ENCODE measurements at regions not wholly inside any gene's neighbourhood (a gene's known extent, or its start where the extent isn't known, plus 50 kb on each side); places are given as distances from the start of the nearest gene placed in this dataset.

GRCh38 chr10:114885443-114885842 is 52.6 kb upstream of the TRUB1 start:
- H3K9me3 ChIP-seq, result no peaks in the 10 kb centered on the region
- no peaks in the 10 kb centered on the region for H3K36me3 ChIP-seq
- 24% methylated on average over 2 of the region's 2 CpGs for WGBS
- H3K4me1 ChIP-seq (replicated peaks), result no peaks in the 10 kb centered on the region
- no peak overlapping the region for H3K4me3 ChIP-seq
- H3K27ac ChIP-seq, result no peak overlapping the region
- TF ChIP-seq POLR2A (IDR thresholded peaks at IDR 0.05), result no peak
- TF ChIP-seq POLR2AphosphoS5 (IDR thresholded peaks at IDR 0.05), result no peak
- no peak for TF ChIP-seq CTCF (IDR thresholded peaks at IDR 0.05)
- peaks cover 2% of the 10 kb centered on the region for H3K27me3 ChIP-seq (replicated peaks; ENCODE audit: insufficient read depth)
- no peak for DNase-seq (ENCODE audit: low spot score)
- intact Hi-C loops (cut with DNase I), result no loop called here

Data from prostate gland (tissue), 2 donors.